Astrocyte (in vitro differentiated cells and primary cell): ENCODE measurements at regions not wholly inside any gene's neighbourhood (a gene's known extent, or its start where the extent isn't known, plus 50 kb on each side); places are given as distances from the start of the nearest gene placed in this dataset.

Experiments
- DNase-seq: peaks from one replicate; pipeline ENCODE4 v3.0.0-alpha.2; 2010; ENCODE audit warnings: low read depth
- FAIRE-seq: peaks from 2 replicates; lab custom pipeline; 2011; peaks lifted over from hg19 to GRCh38; lab: Jason Lieb, UNC
- H2AFZ ChIP-seq: 2 replicates; pipeline ENCODE4 v1.6.0; 2012; ENCODE audit warnings: low read depth, low read length, inconsistent platforms
- H3K27ac ChIP-seq: 2 replicates; pipeline ENCODE4 v1.5.1; 2011; ENCODE audit warnings: low read depth, low read length, inconsistent platforms
- H3K27me3 ChIP-seq: 2 replicates; pipeline ENCODE4 v1.6.0; 2011; ENCODE audit warnings: low read length, inconsistent platforms; ENCODE audit not compliant: insufficient read depth
- H3K36me3 ChIP-seq: 2 replicates; pipeline ENCODE4 v1.5.1; 2011; ENCODE audit warnings: low read length, inconsistent platforms; ENCODE audit not compliant: insufficient read depth
- H3K4me1 ChIP-seq: 2 replicates; pipeline ENCODE4 v1.5.1; 2011; ENCODE audit warnings: low read length, inconsistent platforms; ENCODE audit not compliant: insufficient read depth
- H3K4me2 ChIP-seq: 2 replicates; pipeline ENCODE4 v1.6.0; 2012; ENCODE audit warnings: low read length, inconsistent platforms
- H3K4me3 ChIP-seq: 2 replicates; pipeline ENCODE4 v1.5.1; 2011; ENCODE audit warnings: low read depth, mild to moderate bottlenecking, low read length, inconsistent platforms; ENCODE audit not compliant: insufficient read depth
- H3K79me2 ChIP-seq: 2 replicates; pipeline ENCODE4 v1.6.0; 2012; ENCODE audit warnings: mild to moderate bottlenecking, low read length, inconsistent platforms; ENCODE audit not compliant: insufficient read depth
- H3K9ac ChIP-seq: 2 replicates; pipeline ENCODE4 v1.6.0; 2012; ENCODE audit warnings: mild to moderate bottlenecking, low read length, inconsistent platforms
- H3K9me3 ChIP-seq: 2 replicates; pipeline ENCODE4 v1.5.1; 2012; ENCODE audit warnings: low read depth, mild to moderate bottlenecking, low read length, inconsistent platforms; ENCODE audit not compliant: insufficient read depth
- H4K20me1 ChIP-seq: 2 replicates; pipeline ENCODE4 v1.6.0; 2012; ENCODE audit warnings: low read length, inconsistent platforms; ENCODE audit not compliant: insufficient read depth
- H3K27ac Mint-ChIP-seq: one replicate; pipeline ENCODE4 v1.8.0; 2021; ENCODE audit warnings: mild to moderate bottlenecking, mixed read lengths; ENCODE audit not compliant: unreplicated experiment
- H3K27me3 Mint-ChIP-seq: one replicate; pipeline ENCODE4 v1.8.0; 2021; ENCODE audit warnings: low read depth, mixed read lengths; ENCODE audit not compliant: unreplicated experiment
- H3K36me3 Mint-ChIP-seq: one replicate; pipeline ENCODE4 v1.8.0; 2021; ENCODE audit warnings: low read depth, mixed read lengths; ENCODE audit not compliant: unreplicated experiment
- H3K4me1 Mint-ChIP-seq: one replicate; pipeline ENCODE4 v1.8.0; 2021; ENCODE audit warnings: low read depth, mixed read lengths; ENCODE audit not compliant: unreplicated experiment
- H3K4me3 Mint-ChIP-seq: one replicate; pipeline ENCODE4 v1.8.0; 2021; ENCODE audit warnings: mild to moderate bottlenecking, moderate library complexity, mixed read lengths; ENCODE audit not compliant: unreplicated experiment
- H3K9me3 Mint-ChIP-seq: one replicate; pipeline ENCODE4 v1.8.0; 2021; ENCODE audit warnings: mild to moderate bottlenecking, mixed read lengths; ENCODE audit not compliant: unreplicated experiment
- CTCF ChIP-seq: IDR thresholded peaks from 2 replicates; pipeline ENCODE4 v1.5.1; 2011; ENCODE audit warnings: low read depth, mild to moderate bottlenecking, inconsistent platforms, low read length, moderate library complexity; ENCODE audit not compliant: insufficient read depth
- EZH2 ChIP-seq: IDR thresholded peaks from 2 replicates; pipeline ENCODE4 v1.6.1; 2012; ENCODE audit warnings: mild to moderate bottlenecking, low read length, inconsistent platforms; ENCODE audit not compliant: insufficient read depth

- no peaks in the 10 kb centered on the region for H3K27me3 Mint-ChIP-seq
- Histone ChIP-seq H4K20me1 (no peaks in the 10 kb centered on the region), H3K9me3 (no peaks in the 10 kb centered on the region), H3K4me2 (no peak overlapping the region), H3K27ac (no peak overlapping the region), H3K9ac (no peak overlapping the region), H3K4me3 (no peak overlapping the region), H3K79me2 (no peaks in the 10 kb centered on the region), H3K4me1 (no peaks in the 10 kb centered on the region), H3K36me3 (no peaks in the 10 kb centered on the region), H3K27me3 (no peaks in the 10 kb centered on the region), H2AFZ (no peak overlapping the region)
- DNase-seq = no peak
- no peaks in the 10 kb centered on the region for H3K36me3 Mint-ChIP-seq
- no peak overlapping the region for H3K27ac Mint-ChIP-seq
- no peaks in the 10 kb centered on the region for H3K4me1 Mint-ChIP-seq
- no peaks in the 10 kb centered on the region for H3K9me3 Mint-ChIP-seq
- no peak for FAIRE-seq
- TF ChIP-seq CTCF = no peak
- no peak for TF ChIP-seq EZH2
- H3K4me3 Mint-ChIP-seq = no peak overlapping the region
Measured at GRCh38 chr4:89575840-89576239, 261.1 kb downstream of the SNCA start.

GRCh38 chr4:89574176-89574575, 262.8 kb downstream of the SNCA start:
- DNase-seq (no peak), FAIRE-seq (no peak)
- no peak overlapping the region for H3K4me3 Mint-ChIP-seq
- Histone ChIP-seq H2AFZ (no peak overlapping the region), H3K27me3 (no peaks in the 10 kb centered on the region), H3K27ac (no peak overlapping the region), H3K4me2 (no peak overlapping the region), H3K79me2 (no peaks in the 10 kb centered on the region), H4K20me1 (no peaks in the 10 kb centered on the region), H3K9ac (no peak overlapping the region), H3K36me3 (no peaks in the 10 kb centered on the region), H3K4me1 (no peaks in the 10 kb centered on the region), H3K9me3 (no peaks in the 10 kb centered on the region), H3K4me3 (no peak overlapping the region)
- no peaks in the 10 kb centered on the region for H3K9me3 Mint-ChIP-seq
- H3K4me1 Mint-ChIP-seq = no peaks in the 10 kb centered on the region
- H3K27me3 Mint-ChIP-seq = no peaks in the 10 kb centered on the region
- TF ChIP-seq CTCF (no peak), EZH2 (no peak)
- H3K36me3 Mint-ChIP-seq = no peaks in the 10 kb centered on the region
- H3K27ac Mint-ChIP-seq = no peak overlapping the region

GRCh38 chr4:89573656-89574055, 263.3 kb downstream of the SNCA start:
- no peaks in the 10 kb centered on the region for H3K36me3 ChIP-seq
- H3K4me2 ChIP-seq = no peak overlapping the region
- no peak for FAIRE-seq

More at GRCh38 chr4:89573656-89574055, 263.3 kb downstream of the SNCA start:
- H3K9me3 ChIP-seq = no peaks in the 10 kb centered on the region
- no peak overlapping the region for H3K27ac ChIP-seq
- Mint-ChIP-seq H3K4me3 (no peak overlapping the region), H3K4me1 (no peaks in the 10 kb centered on the region), H3K27me3 (no peaks in the 10 kb centered on the region), H3K9me3 (no peaks in the 10 kb centered on the region), H3K36me3 (no peaks in the 10 kb centered on the region), H3K27ac (no peak overlapping the region)
- H2AFZ ChIP-seq = no peak overlapping the region
- H3K79me2 ChIP-seq = no peaks in the 10 kb centered on the region
- H3K4me3 ChIP-seq = no peak overlapping the region
- TF ChIP-seq EZH2 (no peak), CTCF (no peak)
- H3K9ac ChIP-seq = no peak overlapping the region
- no peaks in the 10 kb centered on the region for H3K27me3 ChIP-seq
- no peaks in the 10 kb centered on the region for H4K20me1 ChIP-seq
- no peak for DNase-seq
- H3K4me1 ChIP-seq = no peaks in the 10 kb centered on the region
